NCI-H748 treated with DMSO at 0.1 percent for 48 hours (cell line): ENCODE measurements at regions not wholly inside any gene's neighbourhood (a gene's known extent, or its start where the extent isn't known, plus 50 kb on each side); places are given as distances from the start of the nearest gene placed in this dataset.

Experiments
- DNase-seq: peaks from one replicate; lab custom pipeline; 2025; lab: John Stamatoyannopoulos, UW

DNA sequence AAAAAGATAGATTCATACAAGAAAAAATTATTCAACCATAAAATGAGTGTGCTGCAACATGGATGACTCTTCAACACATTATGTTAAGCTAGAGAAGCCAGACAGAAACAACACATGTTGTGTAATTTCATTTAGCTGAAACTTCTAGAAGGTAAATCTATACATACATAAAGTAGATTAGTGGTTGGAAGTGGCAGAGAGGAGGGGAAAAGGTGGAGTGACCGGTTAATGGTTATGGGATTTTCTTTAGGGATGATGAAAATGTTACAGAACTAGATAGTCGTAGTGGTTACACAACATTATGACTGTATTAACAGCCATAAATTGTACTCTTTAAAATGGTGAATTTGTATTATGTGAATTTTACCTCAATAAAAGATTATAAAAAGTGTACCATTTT is 304.1 kb upstream of the SLC35B3 start:
- no peak for DNase-seq

- no peak for DNase-seq
Measured at GRCh38 chr6:8738951-8739350, 303.6 kb upstream of the SLC35B3 start.

DNA sequence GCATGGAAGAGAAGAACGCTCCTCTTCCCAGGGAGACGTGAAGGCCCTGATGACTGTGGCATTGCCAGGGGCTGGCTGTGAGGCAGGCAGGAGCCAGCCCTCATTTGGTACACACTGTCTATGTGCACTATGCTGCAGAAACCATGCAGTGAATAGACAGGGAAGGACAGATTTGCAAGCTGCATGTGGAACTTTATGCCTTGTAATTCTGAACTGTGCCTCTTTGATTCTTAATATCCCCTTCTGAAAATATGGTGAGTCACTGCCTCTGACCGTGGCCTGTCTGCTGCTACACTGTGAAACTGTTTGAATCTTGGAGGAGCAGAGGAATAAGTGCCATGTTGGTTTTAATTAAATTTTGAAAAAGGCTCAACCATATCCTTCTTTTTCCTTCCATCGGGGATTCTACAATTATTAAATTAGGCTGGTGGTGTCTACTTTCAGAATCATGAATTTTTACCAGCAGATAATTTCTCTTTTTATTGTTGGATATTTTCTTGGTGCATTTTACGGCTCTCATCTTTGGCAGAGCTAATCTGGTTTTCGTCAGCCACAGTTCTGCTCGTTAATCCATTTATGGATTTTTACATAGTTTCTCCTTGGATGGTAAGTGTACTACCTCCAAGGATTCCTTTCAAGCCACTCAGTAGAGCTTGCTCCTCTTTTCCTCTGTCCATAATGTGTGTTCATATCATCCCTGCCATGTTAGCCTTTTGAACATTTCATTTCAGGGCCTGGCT is 301.0 kb upstream of the SLC35B3 start:
- no peak for DNase-seq

GRCh38 chr6:8733879-8734278 is 298.5 kb upstream of the SLC35B3 start:
- DNase-seq = no peak

DNA sequence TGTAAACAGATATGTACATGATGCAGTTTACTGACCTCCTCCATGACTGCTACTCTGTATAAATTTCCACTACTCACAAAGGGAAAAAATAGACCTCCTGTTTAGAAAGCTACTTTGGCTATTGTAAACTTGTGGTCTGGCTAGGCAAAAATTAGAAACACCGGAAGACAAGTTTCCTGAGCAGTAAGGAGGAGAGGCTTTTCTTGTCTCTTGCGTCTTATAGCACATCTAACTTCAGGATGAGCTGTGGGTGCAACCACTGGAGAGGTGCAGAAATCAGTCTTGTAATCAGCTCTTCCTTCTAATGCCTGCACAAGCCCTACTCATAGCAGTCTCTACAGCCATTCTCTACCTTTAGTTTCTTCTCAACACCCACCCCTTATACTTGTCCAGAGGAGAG is 296.5 kb upstream of the SLC35B3 start:
- DNase-seq = no peak

DNA sequence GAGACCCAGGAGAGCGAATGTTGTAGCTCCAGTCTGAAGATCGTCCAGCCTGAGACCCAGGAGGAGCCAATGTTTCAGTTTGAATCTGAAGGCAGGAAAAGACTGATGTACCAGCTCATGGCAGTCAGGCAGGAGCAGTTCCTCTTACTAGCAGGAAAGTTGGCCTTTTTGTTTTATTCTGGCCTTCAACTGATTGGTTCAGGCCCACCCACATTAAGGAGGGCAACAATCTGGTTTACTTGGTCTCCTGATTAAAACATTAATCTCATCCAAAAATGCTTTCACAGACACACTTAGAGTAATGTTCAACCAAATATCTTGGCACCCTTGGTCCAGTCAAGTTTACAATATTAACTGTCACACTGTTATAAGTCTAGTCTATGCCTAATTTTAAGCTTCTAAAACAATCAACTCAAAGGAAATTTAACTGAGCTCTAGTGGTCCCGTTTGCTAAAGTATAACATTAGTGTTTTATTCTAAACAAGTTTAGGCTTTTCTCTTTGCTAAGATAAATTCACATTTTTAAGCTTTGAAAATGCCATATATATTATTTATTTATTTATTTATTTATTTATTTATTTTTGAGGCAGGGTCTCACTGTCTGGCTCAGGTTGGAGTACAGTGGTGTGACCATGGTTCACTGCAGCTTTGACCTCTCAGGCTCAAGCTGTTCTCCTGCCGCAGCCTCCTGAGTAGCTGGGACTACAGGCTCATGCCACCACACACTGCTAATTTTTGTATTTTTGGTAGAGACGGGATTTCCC is 275.5 kb upstream of the SLC35B3 start:
- DNase-seq = no peak

DNA sequence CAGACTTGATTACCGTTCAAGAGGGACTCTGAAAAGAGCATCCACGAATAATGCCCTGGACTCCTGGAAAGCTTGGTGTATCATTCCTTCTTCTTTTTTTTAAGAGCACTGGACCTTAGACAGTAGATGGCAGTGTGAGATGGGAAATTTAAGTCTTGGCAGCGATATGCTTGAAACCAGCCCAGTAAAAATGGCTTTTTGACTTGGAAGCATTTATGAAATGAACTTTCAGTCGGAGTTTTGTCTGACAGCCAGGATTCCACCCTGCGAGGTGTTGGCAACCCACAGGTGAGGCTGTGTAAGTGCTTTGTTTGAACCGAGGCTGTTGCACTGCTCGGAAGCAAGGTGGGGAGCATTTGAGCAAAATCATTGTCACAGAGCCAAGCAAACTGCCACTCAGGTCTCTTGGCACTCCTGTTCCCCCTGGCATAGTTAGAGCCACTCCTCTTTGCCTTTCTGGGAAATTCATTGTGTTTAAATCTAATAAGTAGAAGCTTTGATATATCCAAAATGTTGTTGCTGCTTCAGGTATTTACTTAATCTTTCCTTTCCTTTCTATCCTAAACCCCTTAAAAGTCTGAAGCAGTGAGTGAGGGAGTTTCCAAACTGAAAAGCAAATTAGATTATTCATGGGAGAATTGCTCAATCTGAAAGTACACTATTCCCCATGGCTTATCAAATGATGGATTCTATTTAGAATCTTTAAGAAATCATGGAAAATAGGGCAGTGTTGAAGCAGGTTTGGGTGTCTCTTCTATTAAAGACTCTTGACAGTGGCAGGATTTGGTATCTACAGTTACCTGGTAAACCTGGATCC is 272.8 kb upstream of the SLC35B3 start:
- DNase-seq = peak; percentile 74

DNA sequence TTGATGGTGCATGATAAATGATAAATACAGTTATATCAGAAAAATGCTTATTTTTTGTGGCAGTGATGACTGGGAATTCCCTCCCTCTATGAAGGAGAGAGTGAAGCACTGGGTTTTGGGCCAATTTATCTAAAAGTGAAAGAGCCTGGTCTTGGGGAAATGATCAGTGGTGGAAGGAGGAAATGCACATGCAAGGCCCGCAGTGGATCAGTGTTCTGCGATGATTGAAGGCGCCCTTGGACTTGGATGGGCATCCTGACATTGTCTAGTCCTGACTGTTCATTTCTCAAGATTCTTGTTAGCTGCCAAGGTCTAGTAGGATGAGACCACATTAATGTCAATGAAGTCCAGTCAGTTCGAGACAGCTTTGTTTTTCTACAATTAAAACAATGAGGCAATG is 272.0 kb upstream of the SLC35B3 start:
- no peak for DNase-seq

DNA sequence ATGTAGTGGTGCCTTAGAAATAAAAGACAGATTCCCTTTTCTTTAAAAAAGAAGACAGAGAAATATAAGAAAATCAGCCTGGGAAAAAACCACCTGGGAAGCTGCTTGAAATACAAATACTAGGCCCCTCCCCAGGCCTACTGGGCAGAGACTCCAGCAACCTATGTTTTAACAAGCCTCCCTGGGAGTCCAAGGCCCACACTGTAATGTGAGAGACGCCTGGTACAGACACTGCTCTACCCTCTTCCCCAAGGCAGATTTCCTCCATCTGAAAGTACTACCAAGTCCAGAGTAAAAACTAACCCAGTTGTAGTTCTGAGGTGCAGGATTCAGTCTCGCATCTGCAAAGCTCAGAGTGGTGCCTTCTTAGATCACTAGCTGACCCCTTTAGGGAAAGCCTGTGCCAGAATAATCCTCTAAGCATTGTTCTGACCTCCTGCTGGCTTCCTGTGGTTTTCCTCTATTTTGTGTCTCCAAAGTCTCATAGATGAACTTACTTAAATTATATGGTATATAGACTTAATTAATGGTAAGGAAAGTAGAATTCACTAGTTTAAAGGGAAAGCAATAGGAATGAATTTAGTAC is 270.2 kb upstream of the SLC35B3 start:
- DNase-seq = no peak

DNA sequence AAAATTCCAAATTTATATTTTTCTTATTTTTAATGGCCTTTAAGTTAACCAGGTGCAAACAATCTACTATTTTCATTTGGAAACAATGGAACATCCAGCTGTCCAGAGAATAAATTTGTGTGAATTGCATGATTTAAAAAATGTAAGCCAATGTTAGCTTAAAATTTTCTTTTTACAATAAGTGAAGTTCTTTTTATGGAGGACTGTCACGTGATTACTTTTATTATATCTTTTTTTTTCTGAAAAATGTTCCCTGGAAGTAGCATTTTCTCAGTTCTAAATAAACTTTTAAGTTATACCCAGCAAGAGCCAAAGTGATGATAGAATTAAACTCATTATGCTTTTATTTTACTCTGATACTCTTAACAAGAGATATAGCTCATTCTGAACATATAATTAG is 267.7 kb upstream of the SLC35B3 start:
- no peak for DNase-seq

DNA sequence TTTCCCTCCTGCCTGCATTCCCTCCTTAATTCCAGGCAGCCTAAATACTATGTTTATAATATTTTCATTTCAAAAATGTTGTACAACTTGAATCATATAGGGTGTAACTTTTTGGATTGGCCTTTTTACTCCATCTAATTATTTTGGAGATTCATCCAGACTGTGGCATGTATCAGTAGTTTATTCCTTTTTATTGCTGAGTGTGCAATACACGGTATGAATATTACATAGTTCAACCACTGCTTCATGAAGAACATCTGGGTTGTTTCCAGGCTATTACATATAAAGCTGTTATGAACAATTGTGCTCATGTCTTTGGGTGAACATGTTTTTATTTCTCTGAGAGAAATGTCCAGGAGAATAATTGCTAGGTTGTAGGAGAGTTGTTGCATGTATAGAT is 253.5 kb upstream of the SLC35B3 start:
- DNase-seq = no peak

- no peak for DNase-seq
Measured at GRCh38 chr6:8686077-8686476, 250.7 kb upstream of the SLC35B3 start.

DNA sequence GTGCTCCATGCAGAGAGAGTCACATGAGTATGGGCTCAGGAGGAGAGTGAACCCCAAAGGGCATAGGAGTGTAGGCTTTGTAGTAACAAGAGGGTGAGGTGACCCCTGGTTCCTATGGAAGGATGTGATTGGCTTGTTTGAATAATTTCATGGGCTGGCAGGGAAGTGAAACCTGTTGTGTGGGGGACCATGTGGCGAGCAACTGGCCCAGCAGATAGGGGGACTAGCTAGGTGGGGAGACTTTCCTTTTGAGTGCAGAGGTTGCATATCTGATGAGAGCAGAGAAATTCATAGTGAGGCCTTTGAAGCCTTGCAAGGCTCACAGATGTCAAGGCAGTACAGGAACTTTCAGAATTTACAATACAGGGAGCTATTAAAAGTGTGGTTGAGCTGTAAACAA is 247.9 kb upstream of the SLC35B3 start:
- DNase-seq = no peak

DNA sequence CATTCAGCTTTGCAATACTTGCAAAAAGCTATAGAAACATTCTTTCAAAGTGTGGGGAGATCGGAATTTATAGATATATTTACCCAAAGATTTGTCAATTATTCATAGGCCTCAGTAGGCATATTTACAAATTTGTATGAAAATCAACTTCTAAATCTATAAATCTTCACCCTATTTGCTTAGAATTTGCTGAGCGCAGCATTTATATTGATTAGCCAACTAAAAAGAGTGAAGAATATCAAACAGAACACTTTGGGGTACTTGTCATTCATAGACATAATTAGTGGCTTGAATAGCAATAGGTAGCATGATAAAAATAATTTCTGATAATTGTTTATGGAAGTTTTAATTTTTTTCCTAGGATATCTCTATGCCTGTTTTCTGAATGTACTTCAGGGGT is 244.5 kb upstream of the SLC35B3 start:
- no peak for DNase-seq

DNA sequence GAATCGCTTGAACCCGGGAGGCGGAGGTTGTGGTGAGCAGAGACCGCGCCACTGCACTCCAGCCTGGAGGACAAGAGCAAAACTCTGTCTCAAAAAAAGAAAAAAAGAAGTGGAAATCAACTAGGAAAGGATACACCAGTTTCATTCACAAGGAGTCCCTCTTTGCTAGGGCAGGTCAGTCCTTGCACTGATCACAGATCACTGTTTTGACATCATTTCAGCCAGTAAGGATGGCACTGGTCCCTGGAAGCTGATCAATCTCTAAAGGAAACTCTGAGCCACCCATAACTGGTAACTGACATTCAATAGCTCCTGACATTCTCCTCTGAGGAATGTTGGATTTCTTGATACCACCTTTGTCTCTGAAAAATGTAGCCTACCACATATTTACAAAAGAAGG is 243.1 kb upstream of the SLC35B3 start:
- DNase-seq = no peak

DNA sequence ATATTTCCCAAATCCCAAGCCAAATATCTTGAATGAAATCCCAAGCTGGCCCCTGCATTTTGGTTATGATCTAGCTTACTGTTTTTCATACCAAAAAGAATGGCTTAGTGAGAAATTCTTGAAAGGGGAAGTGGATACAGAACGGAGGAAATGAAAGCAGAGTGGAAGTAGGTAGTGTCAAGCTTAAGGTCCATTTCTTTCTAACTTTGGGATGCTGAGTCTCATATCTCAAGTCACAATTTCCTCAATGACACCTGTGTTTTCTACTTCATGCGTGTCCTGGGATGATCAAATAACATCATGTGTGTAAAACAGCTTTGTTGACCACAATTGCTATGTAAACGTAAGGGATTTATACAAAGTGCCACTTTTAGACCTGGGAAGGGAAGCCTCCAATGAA is 238.8 kb upstream of the SLC35B3 start:
- DNase-seq = no peak

DNA sequence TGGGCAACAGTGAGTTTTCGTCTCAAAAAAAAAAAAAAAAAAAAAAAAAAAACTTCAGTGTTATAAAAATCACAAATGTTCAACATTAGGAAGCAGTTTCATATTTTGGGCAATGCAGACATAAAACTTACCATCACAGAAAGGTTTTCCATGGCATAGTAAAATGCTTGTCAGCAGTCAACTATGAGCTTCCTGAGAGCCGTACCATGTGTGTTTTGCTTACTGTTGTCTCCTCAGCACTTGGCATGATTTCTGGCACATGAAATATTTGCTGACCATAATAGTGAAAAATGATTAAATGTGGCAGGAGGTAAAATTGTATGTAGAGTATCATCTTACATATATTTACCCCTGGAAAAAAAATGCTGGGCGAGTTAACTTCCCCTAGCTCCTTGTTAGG is 237.5 kb upstream of the SLC35B3 start:
- no peak for DNase-seq

- DNase-seq = peak; percentile 44
Measured at GRCh38 chr6:8670792-8671191, 235.4 kb upstream of the SLC35B3 start.

- DNase-seq = no peak
Measured at GRCh38 chr6:8664700-8665099, 229.4 kb upstream of the SLC35B3 start.

DNA sequence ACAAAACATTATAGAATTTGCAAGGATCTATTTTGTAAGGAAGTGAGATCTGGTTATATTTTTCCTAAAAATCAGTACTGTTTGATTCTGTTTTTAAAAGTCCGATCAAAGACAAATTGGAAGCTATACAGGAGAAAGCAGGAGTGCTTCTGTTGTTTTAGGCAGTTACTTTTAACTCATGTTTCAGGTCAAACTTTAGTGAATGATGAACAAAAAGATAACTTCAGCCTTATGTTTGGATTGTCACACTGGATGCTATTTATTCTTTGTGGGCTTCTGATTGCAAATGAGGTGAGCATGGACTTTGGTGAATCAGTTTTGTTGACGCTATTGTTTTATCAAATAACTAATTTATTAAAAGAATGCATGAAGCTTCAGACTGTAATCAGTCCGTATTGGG is 228.7 kb upstream of the SLC35B3 start:
- DNase-seq = no peak

DNA sequence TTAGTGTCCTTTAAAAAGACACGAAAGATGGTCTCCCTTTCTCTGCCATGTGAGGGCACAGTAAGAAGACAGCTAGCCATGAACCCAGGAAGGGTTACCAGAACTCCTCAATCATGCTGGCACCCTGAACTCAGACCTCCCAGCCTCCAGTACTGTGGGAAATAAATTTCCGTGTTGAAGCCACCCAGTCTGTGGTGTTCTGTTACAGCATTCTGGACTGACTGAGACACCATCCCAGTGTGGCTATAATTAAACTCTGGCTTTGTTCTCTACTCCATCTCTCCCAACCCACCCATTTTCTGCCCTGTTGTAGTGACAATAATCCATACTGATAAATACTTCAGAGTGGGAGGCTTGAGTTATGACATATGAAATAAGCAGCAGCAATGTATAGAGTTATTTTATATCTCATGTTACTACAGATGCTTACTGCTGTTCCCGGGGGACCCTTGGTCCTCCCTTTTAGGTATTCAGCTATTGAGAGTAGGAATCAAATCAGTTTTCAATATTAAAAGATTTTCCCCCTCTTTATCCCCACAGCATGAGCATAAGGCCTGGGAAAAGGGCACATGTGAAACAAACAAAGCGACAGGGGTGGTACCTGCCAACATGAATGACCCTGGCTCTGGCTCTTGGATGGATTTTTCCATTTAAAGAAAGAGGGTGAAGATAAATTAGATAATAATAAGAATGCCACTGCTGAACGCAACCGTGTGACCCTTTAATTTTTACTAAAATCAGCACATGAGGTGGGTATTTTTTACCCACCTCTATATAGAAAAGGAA is 224.3 kb upstream of the SLC35B3 start:
- DNase-seq = no peak

DNA sequence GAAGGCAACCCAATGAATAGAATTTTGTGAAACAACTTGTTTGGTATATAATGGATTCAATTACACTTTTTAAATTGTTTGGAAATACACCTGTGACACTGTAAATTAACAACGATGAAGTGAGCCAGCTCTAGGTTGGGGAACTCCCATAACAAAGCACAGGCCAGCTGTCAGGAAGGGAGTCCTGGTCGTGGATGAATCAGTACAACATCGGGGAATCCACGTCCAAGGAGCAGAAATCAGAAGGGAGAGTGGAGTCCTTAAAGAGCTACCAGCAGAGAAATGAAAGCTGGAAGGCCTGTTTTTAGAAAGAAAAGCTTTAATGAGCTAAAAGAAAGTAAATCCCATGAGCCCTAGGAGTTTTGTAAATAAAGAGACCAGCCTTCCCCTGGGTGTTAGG is 223.1 kb upstream of the SLC35B3 start:
- DNase-seq = no peak
